EH (cell line): ENCODE measurements at regions not wholly inside any gene's neighbourhood (a gene's known extent, or its start where the extent isn't known, plus 50 kb on each side); places are given as distances from the start of the nearest gene placed in this dataset.

ENCODE experiments used
- DNase-seq: peaks from one replicate; pipeline ENCODE4 v3.0.0-alpha.2; 2015; ENCODE audit warnings: low read depth

DNA sequence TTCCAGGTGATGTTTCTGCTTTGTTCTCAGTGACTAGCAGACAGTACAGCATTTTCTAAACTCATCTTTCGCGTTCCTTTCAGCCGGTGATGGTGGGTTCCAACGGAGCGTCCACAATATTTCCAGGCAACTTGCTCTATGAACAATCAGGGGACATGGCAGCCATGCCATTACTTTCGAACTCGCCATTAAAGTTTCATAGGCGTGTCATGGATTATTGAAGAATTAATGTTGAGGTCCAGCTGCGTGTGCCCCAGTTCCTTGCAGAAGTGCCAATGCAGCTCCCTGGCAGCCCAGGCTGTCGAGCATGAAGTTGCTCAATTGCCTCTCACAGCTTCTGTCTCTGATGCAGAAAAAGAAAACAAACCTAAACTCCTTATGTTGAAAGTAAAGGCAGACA lies 262.2 kb downstream of the IRX2 start:
- no peak for DNase-seq

DNA sequence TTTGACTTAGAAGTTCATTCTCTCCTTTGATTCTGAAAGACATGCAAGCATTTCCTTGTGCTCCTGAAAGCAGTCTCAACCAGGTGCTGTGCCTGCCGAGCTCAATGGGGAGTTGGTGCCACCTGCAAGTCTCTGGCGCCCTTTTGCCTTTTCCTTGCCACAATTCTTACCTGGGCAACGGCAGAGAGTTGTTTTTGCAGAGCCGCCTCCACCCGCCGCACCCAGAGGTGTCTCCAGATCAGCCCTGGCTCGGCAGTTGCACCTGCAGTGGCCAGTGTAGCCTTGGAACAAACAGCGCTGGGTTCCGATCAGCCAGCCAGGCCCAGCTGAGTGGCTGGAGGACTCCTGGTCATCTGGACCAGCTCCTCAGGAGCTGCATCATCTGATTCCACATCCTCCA lies 262.9 kb downstream of the IRX2 start:
- no peak for DNase-seq

DNA sequence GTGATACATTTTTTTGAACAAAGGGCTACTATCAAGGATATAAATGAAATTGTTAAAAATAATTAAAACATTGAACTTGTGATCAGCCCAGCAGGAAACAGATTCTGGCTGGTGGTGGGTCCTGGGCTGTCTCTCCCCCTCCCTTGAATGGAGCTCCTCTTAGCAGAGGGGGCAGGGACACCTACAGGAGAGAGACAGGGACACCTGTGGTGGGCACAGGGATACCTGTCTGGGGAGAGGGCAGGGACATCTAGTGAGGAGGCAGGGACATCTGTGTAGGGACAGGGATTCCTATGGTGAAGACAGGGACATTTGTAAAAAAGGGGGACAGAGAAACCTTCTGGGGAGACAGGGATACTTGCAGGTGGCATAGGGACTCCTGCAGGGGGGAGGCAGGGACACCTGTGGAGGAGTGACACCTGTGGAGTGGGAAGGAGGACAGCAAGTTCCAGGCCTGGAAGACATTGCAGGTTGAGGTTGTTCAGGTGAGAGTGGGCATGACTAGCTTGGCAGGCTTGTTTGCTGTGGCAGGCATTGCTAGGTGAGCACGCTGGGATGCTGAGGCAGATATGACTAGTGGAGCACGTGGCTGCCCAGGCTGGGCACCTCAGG lies 264.2 kb downstream of the IRX2 start:
- DNase-seq = no peak

DNA sequence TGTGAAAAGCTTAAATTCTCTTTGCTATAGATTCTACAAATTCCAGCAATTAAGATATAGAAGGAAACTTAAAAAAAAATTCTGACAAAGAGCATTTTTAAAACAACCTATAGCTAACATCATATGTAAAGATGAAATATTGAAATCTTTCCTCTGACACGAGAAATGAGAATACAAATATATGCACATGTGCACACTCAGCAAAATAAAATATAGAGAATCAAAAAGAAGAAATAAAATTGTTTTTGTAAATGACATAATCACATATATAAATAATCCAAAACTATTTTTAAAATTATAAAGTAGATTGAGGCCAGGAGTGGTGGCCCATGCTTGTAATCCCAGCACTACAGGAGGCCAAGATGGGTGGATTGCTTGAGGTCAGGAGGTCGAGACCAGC lies 265.1 kb downstream of the IRX2 start:
- DNase-seq = no peak

DNA sequence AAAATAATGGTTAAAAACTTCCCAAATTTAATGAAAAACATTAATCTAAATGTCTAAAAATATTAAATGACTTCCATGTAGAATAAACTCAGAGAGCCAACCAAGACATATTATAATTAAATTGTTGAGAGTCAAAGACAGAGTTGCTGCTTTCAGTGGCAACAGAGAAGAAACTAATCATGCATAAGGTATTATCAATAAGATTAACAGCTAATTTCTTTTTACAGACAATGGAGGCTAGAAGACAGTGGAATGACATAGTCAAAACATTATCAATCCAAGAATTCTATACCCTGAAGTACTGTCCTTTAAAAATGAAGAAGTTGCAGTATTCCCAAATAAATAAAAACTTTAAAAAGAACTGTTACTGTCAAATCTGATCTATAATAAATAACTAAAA lies 268.7 kb downstream of the IRX2 start:
- no peak for DNase-seq

DNA sequence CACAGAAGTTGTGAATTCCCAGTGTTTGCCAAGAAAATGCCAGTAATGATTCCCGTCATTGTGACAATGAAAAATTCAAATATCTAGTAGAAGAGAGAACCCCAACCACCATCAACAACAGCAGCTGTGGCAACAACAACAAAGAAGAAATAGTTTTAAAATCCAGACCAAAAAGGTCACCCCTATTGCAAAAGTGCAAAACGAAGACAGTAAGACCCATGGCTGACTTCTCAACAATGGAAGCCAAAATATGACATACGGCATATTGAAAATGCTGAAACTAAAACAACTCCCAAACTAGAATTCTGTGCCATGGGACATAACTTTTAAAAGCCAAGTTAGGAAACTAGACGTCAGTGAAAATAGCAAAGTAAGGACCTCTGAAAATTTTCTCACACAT lies 270.6 kb downstream of the IRX2 start:
- no peak for DNase-seq

DNA sequence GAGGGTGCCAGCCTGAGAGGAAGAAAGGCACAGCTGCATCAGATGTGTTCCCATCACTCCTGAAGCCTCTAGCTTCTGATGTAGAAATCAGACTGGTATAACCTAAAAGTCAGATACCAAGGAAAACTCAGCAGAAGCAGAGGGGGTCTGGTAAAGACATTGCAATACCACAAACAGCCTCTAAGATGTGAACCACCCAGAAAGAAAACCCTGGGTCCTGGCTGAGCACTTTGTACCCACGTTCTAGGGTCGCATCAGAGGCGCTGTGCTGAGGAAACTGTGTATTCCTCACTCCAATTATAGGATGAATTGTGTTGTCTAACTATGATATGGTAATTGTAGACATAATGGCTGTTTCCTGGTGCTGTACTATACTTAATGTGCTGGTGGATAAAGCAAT lies 275.6 kb downstream of the IRX2 start:
- no peak for DNase-seq

DNA sequence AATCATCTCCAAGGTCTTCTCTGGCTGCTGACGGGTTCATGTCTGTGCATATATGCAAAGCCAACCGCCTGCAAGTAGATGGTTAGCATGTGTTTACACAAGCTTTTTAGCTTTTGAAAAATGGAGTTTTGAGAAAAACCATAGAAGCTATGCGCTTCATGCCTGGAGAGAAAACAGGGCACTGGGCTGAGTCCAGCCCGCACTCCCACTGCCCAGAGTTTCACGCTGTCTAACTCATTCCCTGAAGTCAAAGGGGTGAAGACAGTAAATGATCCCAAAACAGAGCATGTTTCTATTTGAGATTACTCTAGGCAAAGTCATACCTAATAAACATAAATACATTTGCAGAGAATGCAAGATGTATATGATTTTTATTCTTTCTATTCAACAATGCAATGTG lies 278.8 kb downstream of the IRX2 start:
- DNase-seq = no peak

DNA sequence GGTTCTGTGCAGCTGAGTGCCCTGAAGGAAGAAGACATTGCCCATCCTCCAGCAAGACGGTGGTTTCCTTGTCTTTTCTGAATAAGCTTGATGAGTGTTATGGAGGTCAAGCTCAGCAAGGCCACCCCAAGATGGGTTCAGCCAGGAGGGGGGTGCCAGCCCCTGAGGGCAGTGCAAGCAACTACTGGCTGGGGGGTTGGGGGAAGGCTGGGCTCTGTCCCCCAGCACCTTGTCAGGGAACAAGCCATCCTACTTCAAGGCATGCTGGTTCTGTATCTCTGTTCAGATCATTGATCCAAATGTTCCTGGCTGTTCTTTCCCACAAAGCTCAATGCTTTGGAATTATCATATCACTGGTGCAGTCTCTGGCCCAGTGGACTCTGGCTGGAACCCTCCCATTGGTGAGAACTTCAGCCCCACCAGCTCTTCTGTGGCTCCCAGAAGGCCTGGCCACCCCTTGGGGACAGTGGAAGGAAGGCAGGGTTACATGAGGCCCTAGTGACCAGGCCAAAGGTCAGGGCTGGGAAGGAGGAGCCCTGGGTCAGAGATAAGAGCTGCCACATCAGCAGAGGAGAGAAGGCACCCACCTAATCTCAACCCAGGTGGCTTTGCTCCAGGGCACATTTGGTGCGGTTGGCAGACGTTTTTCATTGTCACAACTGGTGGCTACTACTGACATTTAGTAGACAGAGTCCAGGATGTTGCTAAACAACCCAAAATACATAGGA lies 280.2 kb downstream of the IRX2 start:
- DNase-seq = no peak

DNA sequence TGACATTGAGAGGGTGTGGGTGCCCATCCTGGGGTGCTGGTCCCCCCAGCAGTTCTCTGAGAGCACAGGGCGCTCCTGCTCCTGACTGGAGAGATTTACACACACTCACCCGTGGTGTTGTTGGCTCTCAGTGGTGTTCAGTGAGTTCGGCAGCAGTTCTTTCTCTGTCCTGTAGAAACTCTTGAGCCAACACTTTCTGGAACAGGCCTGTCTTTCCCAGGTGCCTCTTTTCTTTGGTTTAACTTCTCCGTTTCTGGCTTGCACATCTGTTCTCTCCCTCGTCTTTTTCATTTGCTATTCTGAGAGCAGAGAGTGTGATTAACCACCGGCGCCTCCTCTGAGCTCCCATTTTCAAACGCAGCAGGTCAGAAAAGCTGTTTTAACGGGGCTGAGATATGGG lies 284.5 kb downstream of the IRX2 start:
- no peak for DNase-seq

DNA sequence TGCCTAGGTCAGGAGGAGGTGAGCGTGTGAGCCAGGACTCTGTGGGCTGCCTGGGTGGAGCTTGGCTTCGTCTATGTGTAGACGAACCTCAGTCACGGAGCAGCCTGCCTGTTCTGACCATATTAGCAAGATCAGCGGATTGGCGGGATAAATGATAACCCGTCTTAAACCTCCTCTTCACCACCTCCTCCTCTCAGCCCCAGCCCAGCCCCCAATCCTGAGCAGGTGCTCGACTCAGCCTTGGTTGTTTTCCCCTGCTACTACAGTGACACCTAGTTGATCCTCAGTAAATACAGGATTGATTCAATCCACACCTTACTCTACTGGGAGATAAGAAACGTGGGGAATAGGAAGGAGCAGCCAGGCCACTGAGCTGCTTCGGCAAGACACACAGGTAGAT lies 286.1 kb downstream of the IRX2 start:
- no peak for DNase-seq

DNA sequence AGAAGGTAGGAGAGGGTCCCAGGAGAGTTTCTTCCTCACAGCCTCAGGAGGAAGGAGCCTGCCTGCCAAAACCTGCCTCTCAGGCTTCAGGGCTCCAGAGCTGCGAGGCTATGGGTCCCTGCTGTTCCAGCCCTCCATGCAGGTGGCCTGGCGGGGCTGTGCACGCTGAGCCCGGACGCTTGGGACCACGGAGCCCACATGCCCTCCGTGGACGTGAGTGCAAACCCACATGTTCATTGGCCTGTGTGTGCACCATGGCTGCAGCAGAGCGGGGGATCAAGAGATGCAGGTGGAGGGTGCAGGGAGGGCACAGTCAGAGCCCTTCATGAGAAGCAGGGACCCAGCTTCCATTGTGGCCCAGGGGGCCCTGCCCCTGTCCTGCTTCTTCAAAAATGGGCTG lies 287.3 kb downstream of the IRX2 start:
- no peak for DNase-seq

DNA sequence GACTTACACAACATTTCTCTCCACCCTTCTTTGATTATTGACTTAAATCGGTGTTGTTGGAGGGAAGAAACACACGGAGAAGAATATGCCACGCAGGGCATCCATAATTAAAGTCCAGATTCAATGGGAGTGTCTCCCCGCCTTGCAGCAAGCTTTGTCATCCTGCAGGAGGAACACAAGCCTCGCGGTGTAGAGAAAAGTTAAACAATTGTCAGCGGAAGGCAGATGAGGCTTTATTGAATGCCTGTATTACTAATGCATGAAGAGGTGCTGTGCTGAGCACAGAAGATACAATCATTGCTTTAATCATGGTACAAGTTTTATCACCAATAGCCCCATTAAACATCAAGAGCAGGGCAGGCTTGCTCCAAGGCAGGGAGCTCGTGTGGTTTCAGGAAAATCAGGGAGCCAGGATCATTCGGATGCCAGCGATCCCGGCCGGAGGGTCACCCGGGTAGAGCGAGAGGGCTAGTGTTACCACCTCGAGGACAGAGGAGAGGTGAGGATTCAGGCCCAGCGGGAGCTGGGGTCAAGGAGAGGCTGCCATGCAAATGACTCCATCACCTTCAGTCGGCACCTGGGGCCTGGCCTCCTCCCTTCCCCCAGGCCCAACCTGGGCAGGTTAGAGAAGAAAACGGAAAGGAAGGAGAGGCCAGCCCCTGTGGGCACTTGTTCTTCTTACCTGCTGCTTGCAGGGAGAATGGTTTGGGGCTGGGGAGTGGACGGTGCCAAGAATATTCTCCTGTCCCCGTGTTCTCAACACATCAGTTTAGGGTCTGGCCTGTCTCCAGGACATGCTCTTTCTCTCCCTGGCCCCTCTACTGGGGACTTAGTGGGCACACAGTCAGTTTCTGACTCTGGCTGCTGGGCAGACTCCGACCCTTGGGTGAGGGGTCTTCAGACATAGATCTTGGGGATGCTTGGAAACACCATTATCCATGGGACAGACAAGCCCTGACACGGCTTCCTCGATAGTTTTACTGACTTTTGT lies 289.5 kb downstream of the IRX2 start:
- DNase-seq = no peak

DNA sequence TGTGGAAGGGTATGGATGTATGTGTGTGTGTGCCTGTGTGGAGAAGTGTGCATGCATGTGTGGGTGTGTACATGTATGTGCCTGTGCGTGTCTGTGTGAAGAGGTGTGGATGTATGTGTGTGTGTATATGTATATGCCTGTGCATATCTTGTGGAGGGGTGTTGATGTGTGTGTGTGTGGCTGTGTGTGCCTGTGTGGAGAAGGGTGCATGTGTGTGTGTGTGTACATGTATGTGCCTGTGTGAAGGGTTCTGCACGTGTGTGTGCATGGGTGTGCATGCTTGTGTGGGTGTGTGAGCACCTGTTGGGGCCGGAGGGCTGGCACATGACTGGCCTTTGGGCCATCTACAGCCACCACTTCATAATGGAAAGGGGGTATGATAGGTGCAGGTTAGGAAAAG lies 291.4 kb downstream of the IRX2 start:
- DNase-seq = no peak

DNA sequence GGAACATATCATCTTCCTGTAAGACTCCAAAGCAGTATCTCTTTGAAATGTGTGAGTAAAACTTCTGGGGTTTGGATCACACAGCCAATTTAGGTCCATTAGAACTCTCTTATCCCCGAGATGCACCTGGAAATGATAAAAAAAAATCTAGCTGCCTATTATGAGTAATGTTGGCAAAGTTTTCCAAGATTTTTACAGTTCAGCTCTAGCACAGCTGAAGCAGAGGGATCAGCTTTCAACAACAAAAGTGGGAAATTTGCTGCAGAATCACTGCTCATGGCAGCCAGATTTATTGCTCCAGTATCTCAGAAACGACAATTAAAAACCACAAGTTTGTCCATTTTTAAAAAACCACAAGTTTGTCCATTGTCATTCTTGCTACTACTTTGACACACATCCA lies 292.2 kb downstream of the IRX2 start:
- DNase-seq = no peak

DNA sequence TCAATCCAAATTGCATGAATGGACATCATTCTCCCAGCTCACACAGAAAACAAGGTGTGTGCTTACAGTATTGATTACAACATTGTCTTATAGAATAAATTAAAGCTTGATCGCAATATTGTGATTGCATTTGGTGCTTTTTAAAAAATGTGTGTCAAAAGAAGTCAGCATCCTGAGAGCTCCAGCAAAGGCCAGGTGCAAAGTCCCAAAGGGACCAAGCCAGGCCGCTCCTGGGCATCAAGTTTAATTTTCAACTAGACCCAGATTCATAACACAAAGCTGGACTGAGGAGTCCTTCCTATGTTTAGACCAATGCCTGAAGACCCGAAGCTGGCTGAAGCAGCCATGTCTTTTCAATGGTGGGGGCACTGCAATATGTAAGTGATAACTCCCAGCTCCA lies 295.6 kb downstream of the IRX2 start:
- DNase-seq = no peak

DNA sequence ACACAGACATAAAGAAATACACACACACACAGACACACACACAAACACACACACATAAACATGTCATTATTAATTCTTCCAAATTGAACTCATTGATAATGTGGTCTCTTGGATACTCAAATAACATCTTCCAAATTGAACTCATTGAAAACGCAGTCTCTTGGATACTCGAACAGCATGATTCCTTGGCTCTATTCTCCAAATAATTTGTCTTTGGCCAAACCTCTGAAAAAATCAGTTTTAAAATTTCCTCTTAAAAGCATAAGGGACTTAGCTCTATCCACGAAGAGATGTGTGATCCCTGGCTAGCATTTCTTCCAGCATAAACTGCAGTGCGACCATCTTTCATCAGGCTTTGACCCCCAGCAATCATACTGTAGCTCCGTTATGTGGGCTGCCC lies 296.6 kb downstream of the IRX2 start:
- no peak for DNase-seq

DNA sequence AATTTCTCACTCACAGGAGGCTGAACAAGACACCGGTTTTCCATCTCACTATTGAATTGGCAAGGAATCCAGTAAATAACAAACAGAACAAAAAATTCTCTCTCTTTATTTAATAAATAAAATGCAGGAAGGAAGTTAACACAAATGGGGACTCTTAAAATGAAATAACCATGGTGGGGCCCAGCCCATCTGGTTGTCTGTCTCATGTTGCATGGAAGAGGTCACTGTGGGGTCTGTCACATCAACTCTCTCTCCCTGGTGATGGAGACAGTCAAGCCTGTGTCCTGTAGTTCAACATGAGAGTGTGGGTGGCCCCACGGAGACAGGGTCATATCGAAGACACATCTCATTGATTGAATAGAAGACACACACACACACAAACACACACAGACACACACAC lies 297.7 kb downstream of the IRX2 start:
- no peak for DNase-seq

DNA sequence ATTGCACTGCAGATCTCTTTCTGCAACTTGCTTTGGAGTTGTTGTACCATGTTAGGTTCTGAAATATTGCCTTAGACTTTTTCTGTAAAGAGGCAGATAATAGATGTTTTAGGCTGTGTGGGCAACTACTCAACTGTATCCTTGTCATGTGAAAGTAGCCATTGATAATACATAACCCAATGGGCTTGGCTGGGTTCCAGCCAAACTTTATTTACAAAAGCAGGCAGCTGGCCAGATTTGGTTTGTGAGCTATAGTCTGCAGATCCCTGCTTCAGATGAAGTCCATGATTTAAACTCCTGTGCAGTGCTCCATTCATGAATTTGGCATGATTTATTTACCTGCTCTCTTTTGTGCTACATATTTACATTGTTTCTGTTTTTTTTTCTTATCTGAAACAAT lies 300.4 kb downstream of the IRX2 start:
- DNase-seq = no peak

DNA sequence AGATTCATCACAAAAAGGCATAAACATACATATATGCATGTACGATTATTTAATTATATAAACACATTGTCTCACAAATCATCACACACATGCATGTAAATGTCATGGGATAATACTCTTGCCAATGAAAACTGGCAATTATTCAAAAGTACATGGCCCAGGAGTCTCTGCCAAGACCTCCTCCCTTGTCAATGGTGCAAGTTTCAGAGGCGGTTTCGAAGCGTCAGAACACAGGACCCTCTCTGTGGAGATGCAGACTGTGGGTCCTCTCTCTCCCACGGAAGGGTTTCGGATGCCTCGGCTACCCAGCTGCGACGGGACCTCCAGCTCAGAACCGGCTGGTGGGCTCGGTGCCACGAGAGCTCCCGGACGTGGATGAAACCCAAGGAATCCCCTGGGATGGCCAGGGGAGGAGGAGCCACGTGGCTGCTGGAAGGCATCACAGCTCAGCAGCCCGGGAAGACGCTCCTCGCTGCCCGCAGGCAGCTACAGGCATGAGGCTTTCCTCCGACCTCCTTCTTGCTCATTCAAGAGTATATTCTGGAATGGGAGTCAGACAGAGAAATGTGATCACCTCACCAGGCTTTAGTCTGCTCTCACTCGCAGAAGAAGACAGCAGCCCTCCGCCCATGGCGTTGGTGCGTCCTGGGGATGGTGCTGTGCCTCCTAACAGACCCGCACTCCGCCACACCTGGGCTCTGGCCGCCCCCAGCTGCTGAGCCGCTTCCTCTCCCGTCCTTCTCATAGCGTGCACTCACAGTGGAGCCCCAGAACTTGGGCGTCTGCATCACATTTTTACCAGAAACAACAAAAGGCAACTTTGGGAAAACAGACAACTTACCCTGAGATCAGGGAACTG lies 308.8 kb downstream of the IRX2 start:
- no peak for DNase-seq

DNA sequence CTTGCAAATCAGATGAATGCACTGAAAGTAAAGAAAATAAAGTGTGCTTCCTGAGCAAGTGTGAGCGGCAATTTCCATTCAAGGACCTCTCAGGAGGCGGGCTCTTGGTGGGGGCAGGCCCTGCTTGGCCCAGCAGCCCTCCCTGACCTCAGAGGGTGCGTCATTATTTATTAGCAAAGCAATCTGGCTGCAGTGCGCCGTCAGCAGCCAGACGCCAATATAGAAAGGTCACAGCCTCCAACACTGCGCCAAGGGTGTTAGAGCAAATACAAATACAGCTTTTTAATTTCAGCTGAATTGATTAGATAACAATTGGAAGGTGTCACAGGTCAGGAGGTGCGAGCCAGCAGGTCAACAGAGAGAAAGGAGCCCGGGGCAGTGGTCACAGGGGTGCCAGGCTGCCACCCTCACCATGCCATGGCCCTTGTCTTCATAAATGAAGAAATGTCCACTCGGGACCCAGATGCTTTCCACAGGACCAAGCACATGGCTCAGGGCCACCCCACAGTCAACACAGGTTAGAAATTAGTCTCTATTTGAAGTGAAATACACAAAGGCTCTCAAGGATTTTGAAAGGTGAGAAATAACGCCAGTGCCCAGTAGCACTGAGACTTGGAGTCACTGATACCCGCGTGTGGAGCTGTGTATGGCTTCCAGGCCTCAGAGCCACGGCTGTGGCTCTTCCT lies 309.8 kb downstream of the IRX2 start:
- DNase-seq = no peak

DNA sequence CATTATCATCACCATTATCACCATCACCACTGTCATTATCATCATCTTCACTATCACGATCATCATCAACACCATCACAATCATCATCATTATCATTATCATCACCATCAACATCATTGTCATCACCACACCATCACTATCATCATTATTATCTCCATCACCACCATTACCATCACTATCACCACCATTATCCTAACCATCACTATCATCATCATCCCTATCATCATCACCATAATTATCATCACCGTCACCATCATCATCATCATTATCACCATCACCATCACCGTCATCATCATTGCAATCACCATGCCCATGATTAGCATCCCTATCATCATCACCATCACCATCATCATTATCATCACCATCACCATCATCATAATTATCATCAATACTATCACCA lies 311.9 kb downstream of the IRX2 start:
- no peak for DNase-seq
